GM21528 (cell line): ENCODE measurements at regions not wholly inside any gene's neighbourhood (a gene's known extent, or its start where the extent isn't known, plus 50 kb on each side); places are given as distances from the start of the nearest gene placed in this dataset.
"Not testable (repeated sequence)": the region's sequence is repeated elsewhere in the genome, so short reads cannot be mapped to it uniquely, and the experiment has no call there.

Experiments
- ATAC-seq: cut with Tn5 transposase; IDR thresholded peaks from one replicate; pipeline ENCODE4 v1.9.1; 2021; ENCODE audit warnings: mild to moderate bottlenecking, moderate library complexity; ENCODE audit not compliant: unreplicated experiment, low FRiP score

- no peak for ATAC-seq
These were observed 101.7 kb downstream of the ADAMTS15 start for GRCh38 chr11:130550150-130550549.

- ATAC-seq = no peak
These were observed 102.5 kb downstream of the ADAMTS15 start for GRCh38 chr11:130550984-130551383.

- no peak for ATAC-seq
These were observed 102.9 kb downstream of the ADAMTS15 start for GRCh38 chr11:130551388-130551787.

- ATAC-seq = no peak
These were observed 104.9 kb downstream of the ADAMTS15 start for GRCh38 chr11:130553306-130553705.

GRCh38 chr11:130554241-130555055 is 106.0 kb downstream of the ADAMTS15 start:
- no peak for ATAC-seq

GRCh38 chr11:130555251-130555841 is 106.9 kb downstream of the ADAMTS15 start:
- no peak for ATAC-seq

- no peak for ATAC-seq
These were observed 111.7 kb downstream of the ADAMTS15 start for GRCh38 chr11:130560000-130560780.

- ATAC-seq = no peak
These were observed 112.3 kb downstream of the ADAMTS15 start for GRCh38 chr11:130560781-130561109.

GRCh38 chr11:130561441-130561881 is 113.0 kb downstream of the ADAMTS15 start:
- no peak for ATAC-seq

- ATAC-seq = no peak
These were observed 114.1 kb downstream of the ADAMTS15 start for GRCh38 chr11:130562549-130562948.

- not testable (repeated sequence) for ATAC-seq
These were observed 117.9 kb downstream of the ADAMTS15 start for GRCh38 chr11:130566360-130566759.

- no peak for ATAC-seq
These were observed 123.1 kb downstream of the ADAMTS15 start for GRCh38 chr11:130571519-130571918.

GRCh38 chr11:130571947-130572584 is 123.6 kb downstream of the ADAMTS15 start:
- no peak for ATAC-seq

GRCh38 chr11:130573767-130574166 is 125.3 kb downstream of the ADAMTS15 start:
- ATAC-seq = no peak

GRCh38 chr11:130574740-130575139 is 126.3 kb downstream of the ADAMTS15 start:
- no peak for ATAC-seq

- no peak for ATAC-seq
These were observed 127.7 kb downstream of the ADAMTS15 start for GRCh38 chr11:130576146-130576545.

GRCh38 chr11:130578738-130579368 is 130.4 kb downstream of the ADAMTS15 start:
- ATAC-seq = no peak

- ATAC-seq = no peak
These were observed 131.9 kb downstream of the ADAMTS15 start for GRCh38 chr11:130580372-130580771.

GRCh38 chr11:130580891-130581492 is 132.5 kb downstream of the ADAMTS15 start:
- ATAC-seq = no peak

GRCh38 chr11:130581646-130582045 is 133.2 kb downstream of the ADAMTS15 start:
- ATAC-seq = no peak
